ENCODE measurements at regions not wholly inside any gene's neighbourhood (a gene's known extent, or its start where the extent isn't known, plus 50 kb on each side); places are given as distances from the start of the nearest gene placed in this dataset.

GRCh38 chr4:157907226-157907946 lies 265.4 kb downstream of the GASK1B start:
- WGBS, 2 donors: 72 to 76% methylated on average over 5 of the region's 5 CpGs
- H3K27me3 ChIP-seq: no peaks in the 10 kb centered on the region
- TF ChIP-seq CTCF (IDR thresholded peaks at IDR 0.05) (no peak), POLR2A (IDR thresholded peaks at IDR 0.05) (no peak)
- DNase-seq: no peak
- intact Hi-C loops (cut with DNase I): no loop called here
- H3K9me3 ChIP-seq: no peaks in the 10 kb centered on the region
- no peak overlapping the region for H3K4me3 ChIP-seq
- H3K4me1 ChIP-seq: no peaks in the 10 kb centered on the region
- no peaks in the 10 kb centered on the region for H3K36me3 ChIP-seq
- H3K27ac ChIP-seq: no peak overlapping the region

GRCh38 chr4:157898836-157899605 lies 273.8 kb downstream of the GASK1B start:
- no peaks in the 10 kb centered on the region for H3K9me3 ChIP-seq
- no peak for TF ChIP-seq CTCF (IDR thresholded peaks at IDR 0.05)
- TF ChIP-seq POLR2A (IDR thresholded peaks at IDR 0.05): no peak
- no peak for DNase-seq
- no peak overlapping the region for H3K4me3 ChIP-seq
- 39 to 56% methylated on average over 3 of the region's 3 CpGs for WGBS, 2 donors
- no peak overlapping the region for H3K27ac ChIP-seq
- no peaks in the 10 kb centered on the region for H3K4me1 ChIP-seq
- no peaks in the 10 kb centered on the region for H3K27me3 ChIP-seq
- intact Hi-C loops (cut with DNase I): no loop called here
- no peaks in the 10 kb centered on the region for H3K36me3 ChIP-seq

- Histone ChIP-seq H3K27ac (no peak overlapping the region), H3K9me3 (no peaks in the 10 kb centered on the region), H3K36me3 (no peaks in the 10 kb centered on the region), H3K4me1 (no peaks in the 10 kb centered on the region), H3K27me3 (no peaks in the 10 kb centered on the region), H3K4me3 (no peak overlapping the region)
- DNase-seq: no peak
- TF ChIP-seq POLR2A (IDR thresholded peaks at IDR 0.05): no peak
- no peak for TF ChIP-seq CTCF (IDR thresholded peaks at IDR 0.05)
- intact Hi-C loops (cut with DNase I): no loop called here
These were observed 274.9 kb downstream of the GASK1B start for GRCh38 chr4:157897855-157898370.

GRCh38 chr4:157896726-157897125 lies 276.1 kb downstream of the GASK1B start:
- 77 to 78% methylated on average over 3 of the region's 3 CpGs for WGBS, 2 donors
- no peaks in the 10 kb centered on the region for H3K27me3 ChIP-seq
- no peak for TF ChIP-seq CTCF (IDR thresholded peaks at IDR 0.05)
- no peak for TF ChIP-seq POLR2A (IDR thresholded peaks at IDR 0.05)
- DNase-seq: no peak
- H3K36me3 ChIP-seq: no peaks in the 10 kb centered on the region
- no peaks in the 10 kb centered on the region for H3K9me3 ChIP-seq
- no peak overlapping the region for H3K4me3 ChIP-seq
- no peak overlapping the region for H3K27ac ChIP-seq
- H3K4me1 ChIP-seq: no peaks in the 10 kb centered on the region
- intact Hi-C loops (cut with DNase I): no loop called here

GRCh38 chr4:157895205-157895604 lies 277.6 kb downstream of the GASK1B start:
- 59 to 72% methylated on average over 4 of the region's 4 CpGs for WGBS, 2 donors
- no peak overlapping the region for H3K4me3 ChIP-seq
- intact Hi-C loops (cut with DNase I): no loop called here

More at GRCh38 chr4:157895205-157895604, 277.6 kb downstream of the GASK1B start:
- Histone ChIP-seq H3K9me3 (no peaks in the 10 kb centered on the region), H3K36me3 (no peaks in the 10 kb centered on the region), H3K4me1 (no peaks in the 10 kb centered on the region), H3K27ac (no peak overlapping the region), H3K27me3 (no peaks in the 10 kb centered on the region)
- no peak for TF ChIP-seq POLR2A (IDR thresholded peaks at IDR 0.05)
- TF ChIP-seq CTCF (IDR thresholded peaks at IDR 0.05): no peak
- no peak for DNase-seq

All from esophagus squamous epithelium (tissue), 5 donors.